ENCODE measurements at regions not wholly inside any gene's neighbourhood (a gene's known extent, or its start where the extent isn't known, plus 50 kb on each side); places are given as distances from the start of the nearest gene placed in this dataset.

GRCh38 chr1:218079347-218079746 is 205.7 kb upstream of the RRP15 start (continued):
- TF ChIP-seq RFX5 (IDR thresholded peaks at IDR 0.05; ENCODE audit: borderline replicate concordance, low read depth, low read length) (no peak), KDM4A (IDR thresholded peaks at IDR 0.05; ENCODE audit: low read depth, low read length, severe bottlenecking) (no peak), HDAC2 (IDR thresholded peaks at IDR 0.05; ENCODE audit: borderline replicate concordance in 1 of 2, low read depth in 2 of 2, low read length in 2 of 2) (no peak)
